LNCaP clone FGC (cell line): ENCODE measurements at regions not wholly inside any gene's neighbourhood (a gene's known extent, or its start where the extent isn't known, plus 50 kb on each side); places are given as distances from the start of the nearest gene placed in this dataset.
"Not testable (repeated sequence)": the region's sequence is repeated elsewhere in the genome, so short reads cannot be mapped to it uniquely, and the experiment has no call there.

Source experiments
- DNase-seq: peaks from one replicate; pipeline ENCODE4 v3.0.0-alpha.2; 2011; ENCODE audit warnings: low read depth
- H3K4me3 ChIP-seq: 2 replicates; pipeline ENCODE4 v1.5.1; 2011; ENCODE audit warnings: mild to moderate bottlenecking, low read depth, low read length, control low read depth
- CTCF ChIP-seq: IDR thresholded peaks from 2 replicates; pipeline ENCODE4 v1.5.1; 2012; ENCODE audit warnings: mild to moderate bottlenecking; ENCODE audit not compliant: control insufficient read depth, insufficient read depth; ENCODE audit errors: extremely low read depth

- TF ChIP-seq CTCF, result no peak
- no peak for DNase-seq
- no peak overlapping the region for H3K4me3 ChIP-seq
Measured at GRCh38 chr3:61417352-61417751, 144.0 kb upstream of the PTPRG start.

GRCh38 chr3:61420136-61420759 is 141.1 kb upstream of the PTPRG start:
- H3K4me3 ChIP-seq, result no peak overlapping the region

GRCh38 chr3:61422945-61423673 is 138.3 kb upstream of the PTPRG start:
- TF ChIP-seq CTCF, result no peak
- DNase-seq, result no peak
- H3K4me3 ChIP-seq, result no peak overlapping the region

More at GRCh38 chr3:61420136-61420759, 141.1 kb upstream of the PTPRG start:
- no peak for TF ChIP-seq CTCF
- no peak for DNase-seq

GRCh38 chr3:61425356-61425755 is 136.0 kb upstream of the PTPRG start:
- no peak for TF ChIP-seq CTCF
- no peak overlapping the region for H3K4me3 ChIP-seq
- no peak for DNase-seq

GRCh38 chr3:61429106-61429505 is 132.3 kb upstream of the PTPRG start:
- DNase-seq, result no peak
- H3K4me3 ChIP-seq, result no peak overlapping the region
- no peak for TF ChIP-seq CTCF

GRCh38 chr3:61434901-61435300 is 126.5 kb upstream of the PTPRG start:
- not testable (repeated sequence) for DNase-seq, H3K4me3 ChIP-seq

GRCh38 chr3:61435361-61435760 is 126.0 kb upstream of the PTPRG start:
- not testable (repeated sequence) for DNase-seq

More at GRCh38 chr3:61435361-61435760, 126.0 kb upstream of the PTPRG start:
- H3K4me3 ChIP-seq, result not testable (repeated sequence)
